ENCODE measurements at regions not wholly inside any gene's neighbourhood (a gene's known extent, or its start where the extent isn't known, plus 50 kb on each side); places are given as distances from the start of the nearest gene placed in this dataset.

DNA sequence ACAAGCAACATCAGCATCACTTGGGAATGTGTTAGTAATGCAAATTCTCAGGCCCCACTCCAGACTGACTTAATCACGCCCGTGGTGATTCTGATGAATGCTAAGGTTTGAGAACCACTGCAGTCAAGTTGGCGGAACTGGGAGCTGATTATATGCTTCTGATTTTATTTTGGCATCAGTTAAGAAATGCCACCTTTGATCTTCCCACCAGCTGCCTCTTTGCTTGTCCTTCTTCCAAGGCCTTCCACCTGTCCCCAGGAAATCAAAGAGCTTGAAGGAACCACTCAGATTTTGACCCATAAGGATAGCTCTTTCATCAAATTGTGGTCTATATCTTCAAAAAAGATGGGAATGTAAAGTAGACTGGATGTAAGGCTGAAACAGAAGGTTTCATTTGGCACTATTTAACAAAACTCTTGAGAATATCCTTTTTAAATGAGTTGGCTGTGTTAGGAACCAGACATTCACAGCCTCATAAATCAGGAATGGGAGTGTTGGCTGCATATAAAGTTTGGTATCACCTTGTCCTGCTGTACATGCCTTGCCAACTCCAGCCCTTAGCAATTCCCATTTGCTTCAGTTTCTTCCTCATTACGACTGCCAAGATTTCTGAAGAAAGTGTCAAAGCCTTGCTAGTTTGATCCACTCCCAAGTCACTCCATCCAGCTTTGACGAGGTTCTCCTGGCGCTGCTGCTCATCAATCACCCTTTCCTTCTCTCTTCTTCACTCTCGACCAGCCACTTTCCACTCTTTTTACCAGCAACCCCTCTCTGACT, 125.8 kb upstream of the NPHP3 start:
- Histone ChIP-seq H3K36me3 (no peaks in the 10 kb centered on the region), H3K9me3 (no peaks in the 10 kb centered on the region), H3K4me3 (no peak overlapping the region), H3K4me1 (no peaks in the 10 kb centered on the region), H3K27me3 (no peaks in the 10 kb centered on the region), H3K27ac (no peak overlapping the region)
- no peak for DNase-seq (ENCODE audit: low spot score in 2 of 2)
- TF ChIP-seq, protein P1, sequence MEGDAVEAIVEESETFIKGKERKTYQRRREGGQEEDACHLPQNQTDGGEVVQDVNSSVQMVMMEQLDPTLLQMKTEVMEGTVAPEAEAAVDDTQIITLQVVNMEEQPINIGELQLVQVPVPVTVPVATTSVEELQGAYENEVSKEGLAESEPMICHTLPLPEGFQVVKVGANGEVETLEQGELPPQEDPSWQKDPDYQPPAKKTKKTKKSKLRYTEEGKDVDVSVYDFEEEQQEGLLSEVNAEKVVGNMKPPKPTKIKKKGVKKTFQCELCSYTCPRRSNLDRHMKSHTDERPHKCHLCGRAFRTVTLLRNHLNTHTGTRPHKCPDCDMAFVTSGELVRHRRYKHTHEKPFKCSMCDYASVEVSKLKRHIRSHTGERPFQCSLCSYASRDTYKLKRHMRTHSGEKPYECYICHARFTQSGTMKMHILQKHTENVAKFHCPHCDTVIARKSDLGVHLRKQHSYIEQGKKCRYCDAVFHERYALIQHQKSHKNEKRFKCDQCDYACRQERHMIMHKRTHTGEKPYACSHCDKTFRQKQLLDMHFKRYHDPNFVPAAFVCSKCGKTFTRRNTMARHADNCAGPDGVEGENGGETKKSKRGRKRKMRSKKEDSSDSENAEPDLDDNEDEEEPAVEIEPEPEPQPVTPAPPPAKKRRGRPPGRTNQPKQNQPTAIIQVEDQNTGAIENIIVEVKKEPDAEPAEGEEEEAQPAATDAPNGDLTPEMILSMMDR (IDR thresholded peaks at IDR 0.05) = no peak
- TF ChIP-seq POLR2A (IDR thresholded peaks at IDR 0.05) (no peak), POLR2AphosphoS5 (IDR thresholded peaks at IDR 0.05) (no peak)
- intact Hi-C loops (cut with DNase I; ENCODE audit: low total_unique reads) = no loop called here

DNA sequence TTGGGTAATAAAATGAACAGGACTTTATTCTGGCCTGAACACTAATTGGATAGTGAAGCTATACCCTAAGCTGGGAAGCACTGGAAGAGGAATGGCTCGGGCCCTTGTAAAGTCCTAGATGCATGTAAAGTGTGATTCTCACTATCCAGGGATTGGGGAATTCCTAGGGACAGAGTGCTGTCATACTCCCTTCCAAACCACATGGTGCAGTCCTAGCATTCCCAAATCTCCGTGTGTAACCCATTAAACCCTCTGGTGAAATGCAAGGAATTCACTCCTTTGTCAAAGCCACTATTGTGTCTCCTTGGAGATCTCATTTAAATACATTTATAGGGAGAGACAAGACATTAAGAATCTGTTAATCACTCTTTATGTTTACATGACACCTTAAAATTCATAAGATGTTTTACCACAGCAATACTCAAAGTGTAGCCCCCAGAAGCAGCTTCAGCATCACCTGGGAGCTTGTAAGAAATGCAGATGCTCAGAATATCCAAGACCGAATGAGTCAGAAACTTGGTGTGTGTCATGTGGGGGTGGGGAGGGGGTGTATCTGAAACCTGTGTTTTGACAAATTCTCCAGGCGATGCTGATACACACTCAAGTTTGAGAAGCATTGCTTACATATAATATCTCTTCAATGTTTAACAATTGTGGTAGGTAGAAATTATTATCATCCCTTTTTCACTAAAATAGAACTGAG, 121.8 kb upstream of the NPHP3 start:
- no peaks in the 10 kb centered on the region for H3K9me3 ChIP-seq
- no peaks in the 10 kb centered on the region for H3K36me3 ChIP-seq
- DNase-seq (ENCODE audit: low spot score in 2 of 2) = no peak
- no peak for TF ChIP-seq POLR2A (IDR thresholded peaks at IDR 0.05)
- no peak for TF ChIP-seq POLR2AphosphoS5 (IDR thresholded peaks at IDR 0.05)
- TF ChIP-seq, protein P1 (IDR thresholded peaks at IDR 0.05) = no peak
- no peak overlapping the region for H3K27ac ChIP-seq
- H3K4me3 ChIP-seq = no peak overlapping the region
- intact Hi-C loops (cut with DNase I; ENCODE audit: low total_unique reads) = no loop called here
- no peaks in the 10 kb centered on the region for H3K27me3 ChIP-seq
- H3K4me1 ChIP-seq = no peaks in the 10 kb centered on the region

DNA sequence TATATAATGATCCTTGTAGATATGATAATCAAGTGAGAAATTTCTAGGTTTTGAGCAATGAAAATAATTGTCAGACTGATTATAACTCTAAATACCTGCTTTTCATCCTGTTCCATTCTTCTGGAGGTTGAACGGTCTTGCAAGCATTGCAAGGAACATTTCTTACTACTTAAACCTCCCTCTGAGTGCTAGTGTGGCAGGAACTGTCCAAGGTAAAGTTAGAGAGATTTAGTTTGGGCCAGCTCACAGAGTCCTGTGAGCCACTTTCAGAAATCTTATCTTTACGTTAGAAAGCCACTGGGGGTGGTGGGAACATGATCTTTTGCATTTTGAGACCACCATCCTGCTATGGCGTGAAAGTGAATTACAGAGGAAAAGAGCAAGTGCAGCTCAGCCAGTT, 121.1 kb upstream of the NPHP3 start:
- Histone ChIP-seq H3K4me3 (no peak overlapping the region), H3K27ac (no peak overlapping the region), H3K4me1 (no peaks in the 10 kb centered on the region), H3K27me3 (no peaks in the 10 kb centered on the region), H3K36me3 (no peaks in the 10 kb centered on the region), H3K9me3 (no peaks in the 10 kb centered on the region)
- intact Hi-C loops (cut with DNase I; ENCODE audit: low total_unique reads) = no loop called here
- no peak for TF ChIP-seq POLR2AphosphoS5 (IDR thresholded peaks at IDR 0.05)
- TF ChIP-seq, protein P1 (IDR thresholded peaks at IDR 0.05) = no peak
- no peak for DNase-seq (ENCODE audit: low spot score in 2 of 2)

DNA sequence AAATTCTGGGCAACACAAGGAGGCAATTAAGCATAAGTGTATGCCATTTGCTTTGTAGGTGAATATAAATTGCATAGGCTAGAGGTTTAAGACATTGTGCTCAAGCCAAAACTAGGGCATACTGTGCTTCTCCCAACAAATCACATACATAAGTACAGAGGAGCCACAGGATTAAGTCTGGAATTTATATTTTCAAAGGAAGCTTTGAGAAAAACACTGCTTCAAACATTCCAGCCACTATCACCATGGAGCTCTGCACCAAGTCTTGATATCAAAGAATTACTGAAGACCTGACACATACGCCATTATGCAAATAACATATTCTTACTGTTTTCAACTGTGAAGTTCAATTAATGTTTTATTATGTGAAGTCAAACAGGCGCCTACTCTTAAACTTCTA, 119.4 kb upstream of the NPHP3 start:
- Histone ChIP-seq H3K36me3 (no peaks in the 10 kb centered on the region), H3K4me1 (no peaks in the 10 kb centered on the region), H3K27me3 (no peaks in the 10 kb centered on the region), H3K27ac (no peak overlapping the region), H3K9me3 (no peaks in the 10 kb centered on the region), H3K4me3 (no peak overlapping the region)
- DNase-seq (ENCODE audit: low spot score in 2 of 2) = no peak
- intact Hi-C loops (cut with DNase I; ENCODE audit: low total_unique reads) = no loop called here
- TF ChIP-seq, protein P1 (IDR thresholded peaks at IDR 0.05) = no peak
- no peak for TF ChIP-seq POLR2AphosphoS5 (IDR thresholded peaks at IDR 0.05)
- no peak for TF ChIP-seq POLR2A (IDR thresholded peaks at IDR 0.05)

DNA sequence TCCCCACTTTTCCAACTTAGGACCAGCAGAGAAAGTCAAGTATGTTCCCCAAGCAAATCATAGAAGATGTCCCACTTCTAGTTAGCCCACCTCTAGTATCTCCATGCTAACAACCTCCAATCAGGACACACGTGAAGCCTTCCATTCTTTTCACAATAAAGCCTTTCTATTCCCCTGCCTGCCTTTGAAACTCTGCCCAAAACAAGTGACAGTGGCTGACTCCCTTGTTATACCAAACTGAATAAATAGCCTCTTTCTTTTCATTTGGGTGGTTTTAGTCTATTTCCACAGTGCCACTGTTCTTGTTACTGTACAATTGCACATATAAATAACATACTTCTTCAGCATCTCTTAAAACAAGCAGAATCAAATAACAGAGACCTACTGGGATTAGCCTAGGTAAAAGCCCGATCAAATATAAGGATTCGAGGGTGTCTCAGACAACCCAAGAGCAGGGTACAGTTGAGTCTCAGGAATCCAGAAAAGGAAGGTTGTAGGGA, 118.0 kb upstream of the NPHP3 start:
- Histone ChIP-seq H3K27me3 (no peaks in the 10 kb centered on the region), H3K9me3 (no peaks in the 10 kb centered on the region), H3K4me3 (no peak overlapping the region), H3K36me3 (no peaks in the 10 kb centered on the region), H3K27ac (no peak overlapping the region), H3K4me1 (no peaks in the 10 kb centered on the region)
- TF ChIP-seq, protein P1 (IDR thresholded peaks at IDR 0.05) = no peak
- no peak for TF ChIP-seq POLR2AphosphoS5 (IDR thresholded peaks at IDR 0.05)
- TF ChIP-seq POLR2A (IDR thresholded peaks at IDR 0.05) = no peak
- intact Hi-C loops (cut with DNase I; ENCODE audit: low total_unique reads) = no loop called here
- no peak for DNase-seq (ENCODE audit: low spot score in 2 of 2)

Measured in breast epithelium (tissue), 4 donors.